PC-9 (cell line): ENCODE measurements at regions not wholly inside any gene's neighbourhood (a gene's known extent, or its start where the extent isn't known, plus 50 kb on each side); places are given as distances from the start of the nearest gene placed in this dataset.

ENCODE experiments used
- BruUV-seq: library from RNA; stranded (reverse); fragments of 400-500 nt; replicated peaks from 2 replicates; lab custom pipeline; 2021; lab: Mats Ljungman, UMichigan
- CTCF ChIA-PET: fragments of 300-600 bp; sonication (Branson Sonifier 250); formaldehyde crosslinking; loops from one replicate; lab custom pipeline; 2022; ENCODE audit warnings: antibody characterized with exemption; lab: Charles Lee
- POLR2A ChIA-PET: fragments of 300-600 bp; sonication (Branson Sonifier 250); formaldehyde crosslinking; loops from one replicate; lab custom pipeline; 2022; ENCODE audit warnings: antibody characterized with exemption; ENCODE audit not compliant: unreplicated experiment; lab: Charles Lee
- DNase-seq, 2 experiments: peaks; one replicate each; pipeline versions ENCODE4 v3.0.0 to v3.0.0-alpha.2; 2015 to 2022; ENCODE audit warnings: mixed read lengths in 1 of 2
- H2AFZ ChIP-seq: fragments of 200-600 bp; sonication (generic); 2 replicates; pipeline ENCODE4 v1.8.1; 2017; ENCODE audit warnings: antibody characterized with exemption
- H3F3A ChIP-seq: fragments of 200-600 bp; sonication (generic); 2 replicates; pipeline ENCODE4 v1.8.1; 2017; ENCODE audit warnings: antibody characterized with exemption, mild to moderate bottlenecking, low read depth; ENCODE audit not compliant: insufficient read depth
- H3K27ac ChIP-seq: fragments of 200-600 bp; sonication (generic); 2 replicates; pipeline ENCODE4 v1.6.1; 2016; ENCODE audit warnings: mixed run types
- H3K27me3 ChIP-seq: fragments of 200-600 bp; sonication (generic); 2 replicates; pipeline ENCODE4 v1.6.1; 2016; ENCODE audit warnings: low read depth, mixed run types; ENCODE audit not compliant: insufficient read depth
- H3K36me3 ChIP-seq: fragments of 200-600 bp; sonication (generic); 2 replicates; pipeline ENCODE4 v1.6.1; 2016; ENCODE audit warnings: low read depth, mixed run types
- H3K4me1 ChIP-seq: fragments of 200-600 bp; sonication (generic); replicated peaks from 2 replicates; pipeline ENCODE4 v1.6.1; 2016; ENCODE audit warnings: mixed run types; ENCODE audit not compliant: insufficient read depth
- H3K4me2 ChIP-seq: fragments of 200-600 bp; sonication (generic); 2 replicates; pipeline ENCODE4 v1.6.1; 2017; ENCODE audit warnings: mixed run types
- H3K4me3 ChIP-seq: fragments of 200-600 bp; sonication (generic); 2 replicates; pipeline ENCODE4 v1.6.1; 2016; ENCODE audit warnings: mixed run types
- H3K79me2 ChIP-seq: fragments of 200-600 bp; sonication (generic); 2 replicates; pipeline ENCODE4 v1.6.1; 2017; ENCODE audit warnings: low read depth, mixed run types
- H3K9me2 ChIP-seq: fragments of 200-600 bp; sonication (generic); 2 replicates; pipeline ENCODE4 v1.8.1; 2017; ENCODE audit warnings: mild to moderate bottlenecking; ENCODE audit not compliant: insufficient read depth
- H3K9me3 ChIP-seq: fragments of 200-600 bp; sonication (generic); 2 replicates; pipeline ENCODE4 v1.8.1; 2016; ENCODE audit warnings: low read depth; ENCODE audit not compliant: insufficient read depth
- H4K20me1 ChIP-seq: fragments of 200-600 bp; sonication (generic); 2 replicates; pipeline ENCODE4 v1.8.1; 2017; ENCODE audit not compliant: insufficient read depth
- CTCF ChIP-seq: fragments of 200-600 bp; sonication (generic); conservative IDR thresholded peaks from 2 replicates; pipeline ENCODE4 v1.6.1; 2017; ENCODE audit warnings: mixed run types, antibody characterized with exemption, mild to moderate bottlenecking, moderate library complexity
- EZH2 ChIP-seq: fragments of 200-600 bp; sonication (generic); IDR thresholded peaks from 2 replicates; pipeline ENCODE4 v1.8.0; 2017; ENCODE audit warnings: antibody characterized with exemption, low read depth
- intact Hi-C: fragments of 100-400 bp; cut with micrococcal nuclease; formaldehyde crosslinking; loops from one replicate; pipeline ENCODE4 v1.10.0; 2022; ENCODE audit not compliant: unreplicated experiment

GRCh38 chr7:42753367-42753766 is 158.5 kb downstream of the C7orf25 start:
- Histone ChIP-seq H3K4me3 (no peak overlapping the region), H3K4me1 (no peaks in the 10 kb centered on the region), H4K20me1 (no peaks in the 10 kb centered on the region), H2AFZ (no peak overlapping the region), H3K27me3 (no peaks in the 10 kb centered on the region), H3K36me3 (no peaks in the 10 kb centered on the region), H3F3A (no peaks in the 10 kb centered on the region), H3K4me2 (no peak overlapping the region), H3K9me2 (no peaks in the 10 kb centered on the region; the same call in 1 of the 2 replicates), H3K9me3 (no peaks in the 10 kb centered on the region), H3K27ac (no peak overlapping the region), H3K79me2 (no peaks in the 10 kb centered on the region)
- intact Hi-C loops: no loop called here
- no peak for TF ChIP-seq CTCF
- POLR2A ChIA-PET: no interaction called here
- DNase-seq: no peak
- no TSS peak for BruUV-seq
- CTCF ChIA-PET: no interaction called here

- Histone ChIP-seq H3K9me3 (no peaks in the 10 kb centered on the region; the same call in 1 of the 2 replicates), H4K20me1 (no peaks in the 10 kb centered on the region), H3F3A (no peaks in the 10 kb centered on the region), H2AFZ (no peak overlapping the region), H3K36me3 (no peaks in the 10 kb centered on the region), H3K4me2 (no peak overlapping the region), H3K79me2 (no peaks in the 10 kb centered on the region), H3K4me3 (no peak overlapping the region), H3K27me3 (no peaks in the 10 kb centered on the region), H3K9me2 (no peaks in the 10 kb centered on the region; the same call in 1 of the 2 replicates), H3K27ac (no peak overlapping the region), H3K4me1 (no peaks in the 10 kb centered on the region)
- no peak for TF ChIP-seq EZH2
- TF ChIP-seq CTCF: no peak
- BruUV-seq: no TSS peak
- POLR2A ChIA-PET: interaction anchor here (0.6 kb wide), 1 partner anchor 173 kb away, joined by 3 read pairs; no protein-coding TSS in a partner anchor
- no peak for DNase-seq
- CTCF ChIA-PET: no interaction called here
- intact Hi-C loops: no loop called here
Measured at GRCh38 chr7:42750172-42750571, 161.7 kb downstream of the C7orf25 start.

- POLR2A ChIA-PET: no interaction called here
- DNase-seq: no peak
- intact Hi-C loops: no loop called here
- Histone ChIP-seq H3K4me2 (no peak overlapping the region), H3K27me3 (no peaks in the 10 kb centered on the region), H4K20me1 (no peaks in the 10 kb centered on the region), H3F3A (no peaks in the 10 kb centered on the region), H3K4me1 (no peaks in the 10 kb centered on the region), H3K27ac (no peak overlapping the region), H3K36me3 (no peaks in the 10 kb centered on the region), H3K9me2 (no peaks in the 10 kb centered on the region; the same call in 1 of the 2 replicates), H2AFZ (no peak overlapping the region), H3K4me3 (no peak overlapping the region), H3K9me3 (no peaks in the 10 kb centered on the region; the same call in 1 of the 2 replicates), H3K79me2 (no peaks in the 10 kb centered on the region)
- CTCF ChIA-PET: no interaction called here
- no peak for TF ChIP-seq CTCF
- TF ChIP-seq EZH2: no peak
- BruUV-seq: no TSS peak
Measured at GRCh38 chr7:42747044-42747443, 164.8 kb downstream of the C7orf25 start.
